ENCODE measurements at regions not wholly inside any gene's neighbourhood (a gene's known extent, or its start where the extent isn't known, plus 50 kb on each side); places are given as distances from the start of the nearest gene placed in this dataset.
A peak's percentile ranks its signal among the peaks of the same experiment; 100 is the strongest.
"Not testable (repeated sequence)": the region's sequence is repeated elsewhere in the genome, so short reads cannot be mapped to it uniquely, and the experiment has no call there.

DNA sequence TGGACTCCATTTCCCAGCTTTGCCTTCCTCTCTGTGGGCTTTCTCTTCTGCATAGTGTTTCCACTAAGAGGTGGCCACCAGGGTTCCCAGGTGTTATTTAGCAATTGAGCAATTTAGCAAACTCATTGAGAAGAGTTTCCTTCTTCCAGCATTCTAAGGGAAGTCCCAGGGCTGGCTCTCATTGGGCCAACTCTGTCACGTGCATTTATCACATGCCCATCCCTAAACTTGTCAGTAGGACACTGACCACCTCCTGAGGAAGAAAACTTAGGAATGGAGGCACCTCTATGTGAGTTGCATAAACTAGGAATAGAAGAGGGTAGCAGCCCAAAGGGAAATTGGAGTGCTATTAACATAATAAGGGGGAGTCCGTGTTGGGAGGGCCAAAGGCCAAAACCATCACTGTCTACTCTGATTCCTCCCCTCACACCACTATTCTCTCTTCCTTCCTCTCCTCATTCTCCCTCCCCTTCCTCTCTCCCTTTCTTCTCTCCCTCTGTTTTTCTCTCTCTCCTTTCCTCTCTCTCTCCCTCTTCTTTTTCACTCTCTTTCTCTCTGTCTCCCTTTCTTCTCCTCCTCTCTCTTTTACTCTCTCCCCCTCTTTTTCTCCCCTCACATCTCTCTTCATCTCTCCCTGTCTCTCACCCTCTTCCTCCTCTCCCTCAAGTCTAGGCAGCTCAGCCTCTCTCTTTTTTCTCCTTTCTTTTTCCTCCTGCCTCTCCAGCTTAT lies 213.4 kb downstream of the PALM2AKAP2 start:
- no peak overlapping the region for H3K27ac ChIP-seq
- TF ChIP-seq, protein P1, sequence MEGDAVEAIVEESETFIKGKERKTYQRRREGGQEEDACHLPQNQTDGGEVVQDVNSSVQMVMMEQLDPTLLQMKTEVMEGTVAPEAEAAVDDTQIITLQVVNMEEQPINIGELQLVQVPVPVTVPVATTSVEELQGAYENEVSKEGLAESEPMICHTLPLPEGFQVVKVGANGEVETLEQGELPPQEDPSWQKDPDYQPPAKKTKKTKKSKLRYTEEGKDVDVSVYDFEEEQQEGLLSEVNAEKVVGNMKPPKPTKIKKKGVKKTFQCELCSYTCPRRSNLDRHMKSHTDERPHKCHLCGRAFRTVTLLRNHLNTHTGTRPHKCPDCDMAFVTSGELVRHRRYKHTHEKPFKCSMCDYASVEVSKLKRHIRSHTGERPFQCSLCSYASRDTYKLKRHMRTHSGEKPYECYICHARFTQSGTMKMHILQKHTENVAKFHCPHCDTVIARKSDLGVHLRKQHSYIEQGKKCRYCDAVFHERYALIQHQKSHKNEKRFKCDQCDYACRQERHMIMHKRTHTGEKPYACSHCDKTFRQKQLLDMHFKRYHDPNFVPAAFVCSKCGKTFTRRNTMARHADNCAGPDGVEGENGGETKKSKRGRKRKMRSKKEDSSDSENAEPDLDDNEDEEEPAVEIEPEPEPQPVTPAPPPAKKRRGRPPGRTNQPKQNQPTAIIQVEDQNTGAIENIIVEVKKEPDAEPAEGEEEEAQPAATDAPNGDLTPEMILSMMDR (conservative IDR thresholded peaks at IDR 0.05): no peak
- TF ChIP-seq ZFX (IDR thresholded peaks at IDR 0.05): no peak

DNA sequence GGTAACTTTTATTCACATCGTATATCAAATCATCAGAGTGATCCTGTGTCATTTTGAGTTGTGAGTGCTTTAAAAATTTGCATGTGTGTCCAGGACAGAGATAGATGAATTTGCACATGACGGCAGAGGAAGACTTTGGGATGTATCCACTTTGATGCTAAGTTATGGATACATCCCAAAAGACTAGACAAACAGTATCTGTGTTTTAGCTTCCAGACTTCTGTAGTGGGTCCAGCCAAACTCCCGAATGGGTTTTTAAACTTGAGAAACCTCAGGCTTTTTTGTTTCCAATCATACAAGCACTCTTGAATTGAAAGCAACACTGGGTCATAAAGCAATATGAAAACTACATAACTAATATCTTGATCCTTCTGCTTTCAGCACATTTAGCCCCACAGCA lies 213.8 kb downstream of the C9orf152 start:
- H3K27ac ChIP-seq: no peak overlapping the region
- TF ChIP-seq, protein P1 (conservative IDR thresholded peaks at IDR 0.05): no peak
- TF ChIP-seq ZFX (IDR thresholded peaks at IDR 0.05): no peak

DNA sequence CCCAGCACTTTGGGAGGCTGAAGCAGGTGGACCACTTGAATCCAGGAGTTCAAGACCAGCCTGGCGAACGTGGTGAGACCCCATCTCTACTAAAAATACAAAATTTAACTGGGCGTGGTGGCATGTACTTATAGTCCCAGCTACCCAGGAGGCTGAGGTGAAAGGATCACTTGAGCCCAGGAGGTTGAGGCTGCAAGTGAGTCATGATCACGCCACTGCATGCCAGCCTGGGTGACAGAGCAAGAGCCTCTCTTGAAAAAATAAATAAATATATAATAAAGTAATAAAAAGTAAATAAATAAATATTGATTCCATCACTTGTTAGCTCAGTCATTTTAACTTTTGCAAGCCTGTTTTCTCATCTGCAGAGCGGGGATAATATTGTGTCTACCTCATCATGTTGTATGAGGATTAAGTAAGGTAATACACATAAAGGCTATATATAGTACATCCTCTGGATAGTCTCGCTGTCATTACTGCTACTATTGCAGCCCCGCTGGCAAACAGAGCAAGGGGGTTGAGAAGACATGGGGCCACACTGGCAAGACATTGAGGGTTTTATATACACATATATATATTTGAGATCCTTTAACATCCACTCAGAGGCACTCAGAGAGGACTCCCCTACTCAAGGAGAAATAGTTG lies 210.9 kb downstream of the C9orf152 start:
- TF ChIP-seq, protein P1 (conservative IDR thresholded peaks at IDR 0.05): no peak
- TF ChIP-seq ZFX (IDR thresholded peaks at IDR 0.05): no peak
- no peak overlapping the region for H3K27ac ChIP-seq

DNA sequence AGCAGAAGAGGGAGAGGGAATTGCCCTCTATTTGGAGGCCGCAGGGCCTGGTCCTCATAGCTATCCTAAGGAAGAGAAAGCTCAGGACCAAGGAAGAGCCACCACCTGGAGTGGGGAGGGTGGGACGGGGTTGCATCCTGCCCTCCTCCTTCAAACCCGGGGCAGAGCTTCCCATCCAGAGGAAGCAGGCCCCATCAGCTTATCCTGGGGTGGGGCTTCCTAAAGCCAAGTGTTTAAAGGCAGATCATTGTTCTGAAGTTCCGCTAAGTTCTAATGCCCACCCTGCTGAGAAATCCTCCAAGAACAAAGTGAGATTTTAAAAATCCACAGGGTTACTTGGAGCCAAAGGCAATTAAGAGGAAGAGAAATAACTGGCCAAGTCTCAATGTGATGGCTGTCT lies 210.3 kb downstream of the C9orf152 start:
- TF ChIP-seq ZFX (IDR thresholded peaks at IDR 0.05): no peak
- TF ChIP-seq, protein P1 (conservative IDR thresholded peaks at IDR 0.05): no peak
- no peak overlapping the region for H3K27ac ChIP-seq

DNA sequence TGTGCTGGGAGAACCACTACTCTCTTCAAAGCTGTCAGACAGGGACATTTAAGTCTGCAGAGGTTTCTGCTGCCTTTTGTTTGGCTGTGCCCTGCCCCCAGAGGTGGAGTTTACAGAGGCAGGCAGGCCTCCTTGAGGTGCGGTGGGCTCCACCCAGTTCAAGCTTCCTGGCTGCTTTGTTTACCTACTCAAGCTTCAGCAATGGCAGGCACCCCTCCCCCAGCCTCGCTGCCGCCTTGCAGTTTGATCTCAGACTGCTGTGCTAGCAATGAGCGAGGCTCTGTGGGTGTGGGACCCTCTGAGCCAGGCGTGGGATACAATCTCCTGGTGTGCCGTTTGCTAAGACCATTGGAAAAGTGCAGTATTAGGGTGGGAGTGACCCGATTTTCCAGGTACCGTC lies 202.4 kb downstream of the C9orf152 start:
- not testable (repeated sequence) for H3K27ac ChIP-seq

DNA sequence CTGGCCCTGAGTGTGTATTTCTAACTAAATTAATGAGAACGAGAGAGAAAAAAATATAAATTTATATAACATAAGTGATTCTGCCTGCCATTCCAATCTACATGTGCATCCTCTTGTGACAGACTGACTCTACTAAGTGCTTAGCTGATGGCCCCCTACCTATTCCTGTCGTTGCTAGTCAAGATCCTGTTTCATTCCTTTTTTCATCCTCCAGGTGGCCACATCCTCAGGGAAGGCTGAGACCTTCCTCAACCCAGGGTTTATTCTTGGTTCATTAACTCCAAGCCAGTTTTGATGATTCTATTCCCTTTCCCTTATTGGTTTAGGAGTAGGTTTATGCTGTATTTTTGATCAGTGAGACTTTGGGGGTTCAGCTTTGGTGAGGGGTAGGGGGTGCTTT lies 201.3 kb downstream of the C9orf152 start:
- no peak overlapping the region for H3K27ac ChIP-seq
- TF ChIP-seq, protein P1 (conservative IDR thresholded peaks at IDR 0.05): peak; percentile 11
- no peak for TF ChIP-seq ZFX (IDR thresholded peaks at IDR 0.05)

DNA sequence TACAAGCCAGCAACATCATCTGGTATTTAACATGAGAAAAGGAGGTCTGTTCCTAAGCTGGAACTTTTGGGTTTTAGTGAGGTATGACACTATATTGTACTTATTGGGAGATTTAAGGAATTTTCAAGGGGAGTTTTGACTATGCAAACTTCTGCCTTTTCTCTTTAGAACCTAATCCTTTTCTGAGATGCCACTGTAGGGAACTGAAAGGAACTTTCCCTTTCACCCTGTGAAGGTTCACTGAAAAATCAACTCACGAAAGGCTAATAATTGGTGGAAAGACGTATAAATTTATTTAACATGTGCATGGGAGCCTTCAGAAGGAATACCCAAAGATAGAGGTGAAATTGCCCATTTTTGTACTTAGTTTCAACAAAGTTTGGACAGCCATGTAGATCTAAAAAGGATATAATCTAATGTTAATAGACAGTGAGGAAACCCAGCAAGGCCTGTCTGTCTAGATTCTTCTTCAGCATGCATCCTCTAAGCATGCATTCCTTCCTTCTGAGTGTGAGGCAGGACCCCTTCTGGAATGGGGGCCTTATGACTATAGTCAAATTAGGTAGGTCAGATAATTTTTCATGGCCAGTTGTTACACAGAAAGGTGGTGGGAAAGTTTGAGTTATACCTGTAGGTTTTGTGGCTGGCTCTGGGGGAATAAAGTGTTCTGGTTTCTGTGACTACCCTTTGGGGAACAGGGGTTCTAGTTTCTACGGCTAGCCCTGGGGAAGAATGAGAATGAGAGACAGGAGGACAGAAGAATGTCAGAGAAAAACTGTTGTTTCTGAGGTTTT lies 200.3 kb downstream of the C9orf152 start:
- no peak overlapping the region for H3K27ac ChIP-seq
- TF ChIP-seq ZFX (IDR thresholded peaks at IDR 0.05): no peak
- TF ChIP-seq, protein P1 (conservative IDR thresholded peaks at IDR 0.05): no peak
